Ovary (tissue), 7 donors: ENCODE measurements at regions not wholly inside any gene's neighbourhood (a gene's known extent, or its start where the extent isn't known, plus 50 kb on each side); places are given as distances from the start of the nearest gene placed in this dataset.

ENCODE experiments used
- DNase-seq, 5 donors: peaks; one replicate each; pipeline ENCODE4 v3.0.0-alpha.2; 2019 to 2020
- H3K27ac ChIP-seq, 2 donors: fragments of 200-600 bp; one replicate each; pipeline versions ENCODE4 v1.5.1 to v1.8.0; 2019 to 2022
- H3K27me3 ChIP-seq: fragments of 200-600 bp; one replicate; pipeline ENCODE4 v1.8.0; 2022
- H3K36me3 ChIP-seq: fragments of 200-600 bp; sonication (generic); one replicate; pipeline ENCODE4 v1.5.1; 2019
- H3K4me1 ChIP-seq: one replicate; pipeline ENCODE4 v1.8.1; 2013; ENCODE audit warnings: mild to moderate bottlenecking, moderate library complexity; ENCODE audit not compliant: insufficient read depth
- H3K4me3 ChIP-seq: fragments of 200-600 bp; sonication (generic); one replicate; pipeline ENCODE4 v1.5.1; 2017
- H3K9me3 ChIP-seq, 2 donors: fragments of 200-600 bp in 1 of 2; sonication (generic) in 1 of 2; one replicate each; pipeline versions ENCODE4 v1.5.1 to v1.8.1; 2013 to 2019; ENCODE audit warnings: mild to moderate bottlenecking in 1 of 2, moderate library complexity in 1 of 2
- CTCF ChIP-seq, 3 donors: fragments of 450-650 bp in 2 of 3; fragments of 200-600 bp in 1 of 3; IDR thresholded peaks; one replicate each; pipeline versions ENCODE4 v1.5.1 to v1.8.0; 2016 to 2022; ENCODE audit warnings: antibody characterized with exemption in 3 of 3, mild to moderate bottlenecking in 1 of 3
- EP300 ChIP-seq: sonication (generic); formaldehyde crosslinking; IDR thresholded peaks from one replicate; pipeline ENCODE4 v1.6.1; 2017; ENCODE audit warnings: antibody characterized with exemption
- POLR2A ChIP-seq: fragments of 450-650 bp; IDR thresholded peaks from one replicate; pipeline ENCODE4 v1.6.1; 2017; ENCODE audit warnings: antibody characterized with exemption, mild to moderate bottlenecking, moderate library complexity
- WGBS, 3 donors: extraction: QIAGEN DNeasy Blood & Tissue Kit in 1 of 3; methylation state at CpG; one replicate each; pipeline versions ENCODE4 v1.1.5 to v1.1.7; 2013 to 2017; 5-methylcytosine and 5-hydroxymethylcytosine counted together
- intact Hi-C, 4 donors: fragments of 100-400 bp; cut with DNase I; formaldehyde crosslinking; loops; one replicate each; pipeline versions ENCODE4 v1.11.0 to v1.15.1; 2022 to 2023
- donor health status: DM: no; HTN: no; CAD: no; lungs with moderate emphysema.
- donor health status: DM: no; HTN: no; CAD: no.
- donor health status: Bipolar disorder and iron deficiency.
- donor health status: DM: no; HTN: no; CAD: no.
- donor health status: DM: yes; HTN: yes; CAD: no.

- H3K27me3 ChIP-seq: no peaks in the 10 kb centered on the region
- H3K36me3 ChIP-seq: no peaks in the 10 kb centered on the region
- no peak overlapping the region for H3K27ac ChIP-seq
- H3K4me1 ChIP-seq: no peaks in the 10 kb centered on the region
- 82 to 93% (median 88%) methylated on average over 2 of the region's 2 CpGs for WGBS, 3 donors
- intact Hi-C loops: no loop called here
- H3K9me3 ChIP-seq: no peaks in the 10 kb centered on the region
- TF ChIP-seq CTCF (IDR thresholded peaks at IDR 0.05) (no peak), EP300 (no peak), POLR2A (no peak)
- no peak for DNase-seq
- H3K4me3 ChIP-seq: no peak overlapping the region
Observed at GRCh38 chr16:64823481-64824075, 298.3 kb downstream of the CDH11 start.

GRCh38 chr16:64809876-64810629 is 311.8 kb downstream of the CDH11 start:
- no peaks in the 10 kb centered on the region for H3K27me3 ChIP-seq
- no peaks in the 10 kb centered on the region for H3K36me3 ChIP-seq
- TF ChIP-seq EP300: no peak
- TF ChIP-seq POLR2A: no peak
- TF ChIP-seq CTCF (IDR thresholded peaks at IDR 0.05): no peak
- no peak overlapping the region for H3K27ac ChIP-seq
- H3K9me3 ChIP-seq: no peaks in the 10 kb centered on the region
- DNase-seq: no peak
- WGBS, 3 donors: 86 to 94% (median 89%) methylated on average over 3 of the region's 3 CpGs
- intact Hi-C loops: no loop called here
- no peaks in the 10 kb centered on the region for H3K4me1 ChIP-seq
- H3K4me3 ChIP-seq: no peak overlapping the region

- no peak overlapping the region for H3K4me3 ChIP-seq
- TF ChIP-seq CTCF (IDR thresholded peaks at IDR 0.05) (no peak), POLR2A (no peak), EP300 (no peak)
- WGBS, 3 donors: 13 to 23% (median 15%) methylated on average over 4 of the region's 4 CpGs
- H3K9me3 ChIP-seq: no peaks in the 10 kb centered on the region
- no peak for DNase-seq
- intact Hi-C loops: no loop called here
- no peaks in the 10 kb centered on the region for H3K27me3 ChIP-seq
- no peaks in the 10 kb centered on the region for H3K4me1 ChIP-seq
- H3K27ac ChIP-seq: no peak overlapping the region
- no peaks in the 10 kb centered on the region for H3K36me3 ChIP-seq
Observed at GRCh38 chr16:64808474-64808873, 313.4 kb downstream of the CDH11 start.

GRCh38 chr16:64791756-64792155 is 330.1 kb downstream of the CDH11 start:
- no peaks in the 10 kb centered on the region for H3K36me3 ChIP-seq
- TF ChIP-seq CTCF (IDR thresholded peaks at IDR 0.05): no peak
- TF ChIP-seq POLR2A: no peak
- no peak for TF ChIP-seq EP300
- H3K27ac ChIP-seq: no peak overlapping the region
- H3K4me3 ChIP-seq: no peak overlapping the region
- 89 to 94% (median 90%) methylated on average over 2 of the region's 2 CpGs for WGBS, 3 donors
- intact Hi-C loops: no loop called here
- no peaks in the 10 kb centered on the region for H3K4me1 ChIP-seq
- H3K27me3 ChIP-seq: no peaks in the 10 kb centered on the region
- DNase-seq: no peak
- no peaks in the 10 kb centered on the region for H3K9me3 ChIP-seq
